Loucy (cell line): ENCODE measurements at regions not wholly inside any gene's neighbourhood (a gene's known extent, or its start where the extent isn't known, plus 50 kb on each side); places are given as distances from the start of the nearest gene placed in this dataset.

ENCODE experiments used
- H2AFZ ChIP-seq: fragments of 200-600 bp; sonication (generic); 2 replicates; pipeline ENCODE4 v1.6.0; 2016; ENCODE audit warnings: antibody characterized with exemption, mild to moderate bottlenecking, low read length, moderate library complexity
- H3F3A ChIP-seq: fragments of 200-600 bp; 2 replicates; pipeline ENCODE4 v1.6.0; 2016; ENCODE audit warnings: antibody characterized with exemption, low read depth, mild to moderate bottlenecking
- H3K27me3 ChIP-seq: fragments of 200-600 bp; sonication (generic); 2 replicates; pipeline ENCODE4 v1.6.1; 2014; ENCODE audit warnings: low read length, mild to moderate bottlenecking; ENCODE audit not compliant: insufficient read depth, poor library complexity, severe bottlenecking
- H3K36me3 ChIP-seq: fragments of 200-600 bp; sonication (generic); 2 replicates; pipeline ENCODE4 v1.6.1; 2016; ENCODE audit warnings: low read length; ENCODE audit not compliant: insufficient read depth
- H3K4me1 ChIP-seq: fragments of 200-600 bp; sonication (generic); 2 replicates; pipeline ENCODE4 v1.5.1; 2014; ENCODE audit warnings: low read length, mild to moderate bottlenecking; ENCODE audit not compliant: insufficient read depth, poor library complexity, severe bottlenecking
- H3K4me2 ChIP-seq: fragments of 200-600 bp; sonication (generic); 2 replicates; pipeline ENCODE4 v1.6.0; 2014; ENCODE audit warnings: antibody characterized with exemption, low read length, low read depth, mild to moderate bottlenecking; ENCODE audit not compliant: poor library complexity, severe bottlenecking
- H3K4me3 ChIP-seq: fragments of 200-600 bp; sonication (generic); 2 replicates; pipeline ENCODE4 v1.5.1; 2014; ENCODE audit warnings: low read length, mild to moderate bottlenecking, mixed read lengths; ENCODE audit not compliant: poor library complexity, severe bottlenecking
- H3K79me2 ChIP-seq: fragments of 200-600 bp; sonication (generic); 2 replicates; pipeline ENCODE4 v1.6.1; 2014; ENCODE audit warnings: low read length; ENCODE audit not compliant: insufficient read depth
- H3K9ac ChIP-seq: fragments of 200-600 bp; sonication (generic); 2 replicates; pipeline ENCODE4 v1.6.0; 2014; ENCODE audit warnings: mild to moderate bottlenecking, low read depth, low read length, moderate library complexity; ENCODE audit not compliant: poor library complexity, severe bottlenecking
- H3K9me2 ChIP-seq: fragments of 200-600 bp; sonication (generic); replicated peaks from 2 replicates; pipeline ENCODE4 v1.6.1; 2016; ENCODE audit warnings: low read depth, low read length, mixed read lengths
- H3K9me3 ChIP-seq: fragments of 200-600 bp; sonication (generic); 2 replicates; pipeline ENCODE4 v1.6.1; 2014; ENCODE audit warnings: mild to moderate bottlenecking, antibody characterized with exemption, low read length, low read depth; ENCODE audit not compliant: insufficient read depth
- H4K20me1 ChIP-seq: fragments of 200-600 bp; sonication (generic); 2 replicates; pipeline ENCODE4 v1.6.0; 2014; ENCODE audit warnings: antibody characterized with exemption, low read length, mild to moderate bottlenecking; ENCODE audit not compliant: insufficient read depth, poor library complexity, severe bottlenecking
- EZH2phosphoT487 ChIP-seq: fragments of 200-600 bp; IDR thresholded peaks from 2 replicates; pipeline ENCODE4 v1.6.1; 2018; ENCODE audit warnings: antibody characterized with exemption, mild to moderate bottlenecking, moderate library complexity, borderline replicate concordance
- TF ChIP-seq, protein P1 (sequence below): fragments of 200-600 bp; sonication (generic); conservative IDR thresholded peaks from 2 replicates; pipeline ENCODE4 v1.5.1; 2014; ENCODE audit warnings: mild to moderate bottlenecking, antibody characterized with exemption, low read length

DNA sequence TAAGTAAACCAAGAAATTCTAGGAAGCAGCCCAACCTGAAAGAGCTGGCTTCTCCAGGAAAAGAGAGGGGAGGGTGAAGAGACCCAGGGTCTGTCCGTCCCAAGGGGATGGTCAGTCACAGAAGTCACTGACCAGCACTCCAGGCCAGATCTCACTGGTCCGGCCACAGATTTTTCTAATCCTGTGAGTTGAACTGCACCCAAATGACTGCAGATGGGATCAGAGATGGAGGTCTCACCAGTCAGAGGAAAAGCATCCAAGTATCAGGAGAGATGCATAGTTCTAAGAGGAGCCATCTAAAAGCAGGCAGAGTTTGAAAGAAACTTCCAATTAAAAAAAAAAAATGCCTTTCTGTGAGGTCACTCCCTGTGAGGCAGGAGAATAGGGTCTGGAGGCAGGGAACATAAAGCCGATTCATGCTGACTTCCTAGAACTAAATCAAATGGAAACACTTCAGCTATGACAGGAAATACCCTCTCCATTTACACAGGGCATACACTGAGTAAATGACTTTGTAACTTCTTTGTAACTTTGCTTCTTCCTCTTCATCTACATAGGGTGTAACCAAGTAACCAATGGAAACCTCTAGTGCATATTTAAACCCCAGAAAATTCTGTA, 144.5 kb downstream of the CCDC34 start:
- no peaks in the 10 kb centered on the region for H3K9me2 ChIP-seq
- no peaks in the 10 kb centered on the region for H3K27me3 ChIP-seq
- TF ChIP-seq EZH2phosphoT487, result no peak
- TF ChIP-seq, protein P1, sequence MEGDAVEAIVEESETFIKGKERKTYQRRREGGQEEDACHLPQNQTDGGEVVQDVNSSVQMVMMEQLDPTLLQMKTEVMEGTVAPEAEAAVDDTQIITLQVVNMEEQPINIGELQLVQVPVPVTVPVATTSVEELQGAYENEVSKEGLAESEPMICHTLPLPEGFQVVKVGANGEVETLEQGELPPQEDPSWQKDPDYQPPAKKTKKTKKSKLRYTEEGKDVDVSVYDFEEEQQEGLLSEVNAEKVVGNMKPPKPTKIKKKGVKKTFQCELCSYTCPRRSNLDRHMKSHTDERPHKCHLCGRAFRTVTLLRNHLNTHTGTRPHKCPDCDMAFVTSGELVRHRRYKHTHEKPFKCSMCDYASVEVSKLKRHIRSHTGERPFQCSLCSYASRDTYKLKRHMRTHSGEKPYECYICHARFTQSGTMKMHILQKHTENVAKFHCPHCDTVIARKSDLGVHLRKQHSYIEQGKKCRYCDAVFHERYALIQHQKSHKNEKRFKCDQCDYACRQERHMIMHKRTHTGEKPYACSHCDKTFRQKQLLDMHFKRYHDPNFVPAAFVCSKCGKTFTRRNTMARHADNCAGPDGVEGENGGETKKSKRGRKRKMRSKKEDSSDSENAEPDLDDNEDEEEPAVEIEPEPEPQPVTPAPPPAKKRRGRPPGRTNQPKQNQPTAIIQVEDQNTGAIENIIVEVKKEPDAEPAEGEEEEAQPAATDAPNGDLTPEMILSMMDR, result no peak
- no peak overlapping the region for H2AFZ ChIP-seq
- H4K20me1 ChIP-seq, result no peaks in the 10 kb centered on the region
- no peaks in the 10 kb centered on the region for H3K36me3 ChIP-seq
- no peak overlapping the region for H3K9ac ChIP-seq
- no peak overlapping the region for H3K4me3 ChIP-seq
- H3F3A ChIP-seq, result no peaks in the 10 kb centered on the region
- no peaks in the 10 kb centered on the region for H3K9me3 ChIP-seq
- no peak overlapping the region for H3K4me2 ChIP-seq
- H3K4me1 ChIP-seq, result no peaks in the 10 kb centered on the region
- H3K79me2 ChIP-seq, result no peaks in the 10 kb centered on the region

GRCh38 chr11:27217948-27218420, 145.0 kb downstream of the CCDC34 start:
- H3K27me3 ChIP-seq, result no peaks in the 10 kb centered on the region
- H3K79me2 ChIP-seq, result no peaks in the 10 kb centered on the region
- no peak overlapping the region for H3K4me3 ChIP-seq
- no peaks in the 10 kb centered on the region for H3F3A ChIP-seq
- H4K20me1 ChIP-seq, result no peaks in the 10 kb centered on the region
- H3K9ac ChIP-seq, result no peak overlapping the region
- H3K36me3 ChIP-seq, result no peaks in the 10 kb centered on the region
- no peak overlapping the region for H2AFZ ChIP-seq
- no peak overlapping the region for H3K4me2 ChIP-seq
- no peaks in the 10 kb centered on the region for H3K9me3 ChIP-seq
- H3K9me2 ChIP-seq, result no peaks in the 10 kb centered on the region
- H3K4me1 ChIP-seq, result no peaks in the 10 kb centered on the region
- TF ChIP-seq, protein P1, result no peak
- no peak for TF ChIP-seq EZH2phosphoT487

GRCh38 chr11:27217496-27217895, 145.5 kb downstream of the CCDC34 start:
- no peak for TF ChIP-seq EZH2phosphoT487
- TF ChIP-seq, protein P1, result no peak
- H3F3A ChIP-seq, result no peaks in the 10 kb centered on the region
- H3K9me3 ChIP-seq, result no peaks in the 10 kb centered on the region
- no peak overlapping the region for H3K4me2 ChIP-seq
- no peak overlapping the region for H2AFZ ChIP-seq
- no peaks in the 10 kb centered on the region for H3K9me2 ChIP-seq
- no peaks in the 10 kb centered on the region for H3K79me2 ChIP-seq
- H3K4me1 ChIP-seq, result no peaks in the 10 kb centered on the region
- H3K27me3 ChIP-seq, result no peaks in the 10 kb centered on the region
- H3K4me3 ChIP-seq, result no peak overlapping the region
- H3K36me3 ChIP-seq, result no peaks in the 10 kb centered on the region
- H3K9ac ChIP-seq, result no peak overlapping the region
- no peaks in the 10 kb centered on the region for H4K20me1 ChIP-seq
